ENCODE measurements at regions not wholly inside any gene's neighbourhood (a gene's known extent, or its start where the extent isn't known, plus 50 kb on each side); places are given as distances from the start of the nearest gene placed in this dataset.

- TF ChIP-seq CTCF (IDR thresholded peaks at IDR 0.05) (no peak), POLR2A (IDR thresholded peaks at IDR 0.05) (no peak)
These were observed 143.3 kb upstream of the MB21D2 start for GRCh38 chr3:193060748-193061546.

Measured in uterus (tissue), 2 donors.